WTC11 (cell line): ENCODE measurements at regions not wholly inside any gene's neighbourhood (a gene's known extent, or its start where the extent isn't known, plus 50 kb on each side); places are given as distances from the start of the nearest gene placed in this dataset.

Source experiments
- ATAC-seq: fragments of 200-7000 bp; cut with Tn5 transposase; 2 replicates; pipeline ENCODE4 v1.10.0; 2021; ENCODE audit warnings: mild to moderate bottlenecking, moderate library complexity
- CTCF ChIA-PET: fragments of 300-600 bp; sonication (Branson Sonifier 250); formaldehyde crosslinking; loops from one replicate; lab custom pipeline; 2021; ENCODE audit warnings: antibody characterized with exemption; lab: Charles Lee
- POLR2A ChIA-PET: fragments of 350-600 bp; sonication (Branson Sonifier 250); formaldehyde crosslinking; loops from one replicate; lab custom pipeline; 2021; ENCODE audit warnings: antibody characterized with exemption; lab: Charles Lee
- DNase-seq: peaks from one replicate; pipeline ENCODE4 v3.0.0; 2021; ENCODE audit warnings: low spot score
- H3K27ac Mint-ChIP-seq: 2 replicates; pipeline ENCODE4 v1.8.0; 2021; ENCODE audit warnings: mixed read lengths
- H3K27me3 Mint-ChIP-seq: 2 replicates; pipeline ENCODE4 v1.8.0; 2021; ENCODE audit warnings: low read depth, mild to moderate bottlenecking, moderate library complexity, mixed read lengths
- H3K36me3 Mint-ChIP-seq: 2 replicates; pipeline ENCODE4 v1.8.0; 2021; ENCODE audit warnings: mixed read lengths
- H3K4me1 Mint-ChIP-seq: 2 replicates; pipeline ENCODE4 v1.8.0; 2022; ENCODE audit warnings: mixed read lengths
- H3K4me3 Mint-ChIP-seq: 2 replicates; pipeline ENCODE4 v1.8.0; 2021; ENCODE audit warnings: mild to moderate bottlenecking, moderate library complexity, mixed read lengths
- H3K9me3 Mint-ChIP-seq: 2 replicates; pipeline ENCODE4 v1.8.0; 2021; ENCODE audit warnings: mixed read lengths
- FOXK1 ChIP-seq: sonication (generic); formaldehyde crosslinking; IDR thresholded peaks from 2 replicates; pipeline ENCODE4 v1.8.0; 2022; ENCODE audit warnings: mild to moderate bottlenecking, moderate library complexity, missing genetic modification reagents
- GABPB1 ChIP-seq: sonication (generic); formaldehyde crosslinking; IDR thresholded peaks from 2 replicates; pipeline ENCODE4 v1.8.1; 2023; ENCODE audit warnings: mild to moderate bottlenecking, missing genetic modification reagents
- GTF2I ChIP-seq: fragments of 250-450 bp; sonication (Bioruptor Pico); conservative IDR thresholded peaks from 2 replicates; pipeline ENCODE4 v1.4.0; 2021; ENCODE audit warnings: mild to moderate bottlenecking
- MYBL2 ChIP-seq: sonication (generic); formaldehyde crosslinking; IDR thresholded peaks from 2 replicates; pipeline ENCODE4 v1.8.1; 2023; ENCODE audit warnings: mild to moderate bottlenecking, moderate library complexity, missing genetic modification reagents
- NR1H2 ChIP-seq: sonication (generic); formaldehyde crosslinking; IDR thresholded peaks from 2 replicates; pipeline ENCODE4 v1.9.0; 2021; ENCODE audit warnings: mild to moderate bottlenecking, moderate library complexity, missing genetic modification reagents
- PRRX2 ChIP-seq: fragments of 250-450 bp; sonication (Bioruptor Pico); IDR thresholded peaks from 2 replicates; pipeline ENCODE4 v1.8.0; 2021; ENCODE audit warnings: mild to moderate bottlenecking
- RORB ChIP-seq: fragments of 250-450 bp; sonication (Bioruptor Pico); IDR thresholded peaks from 2 replicates; pipeline ENCODE4 v1.9.0; 2021; ENCODE audit warnings: mild to moderate bottlenecking
- TEAD4 ChIP-seq: sonication (generic); formaldehyde crosslinking; IDR thresholded peaks from 2 replicates; pipeline ENCODE4 v1.8.0; 2022; ENCODE audit warnings: mild to moderate bottlenecking, missing genetic modification reagents
- TP53 ChIP-seq: sonication (generic); formaldehyde crosslinking; IDR thresholded peaks from 2 replicates; pipeline ENCODE4 v1.8.1; 2023; ENCODE audit warnings: mild to moderate bottlenecking, missing genetic modification reagents
- ZNF423 ChIP-seq: fragments of 250-450 bp; sonication (Bioruptor Pico); IDR thresholded peaks from 2 replicates; pipeline ENCODE4 v2.1.2; 2022; ENCODE audit warnings: mild to moderate bottlenecking, moderate library complexity
- TF ChIP-seq, protein P1 (sequence below): sonication (generic); formaldehyde crosslinking; IDR thresholded peaks from 2 replicates; pipeline ENCODE4 v1.8.1; 2023; ENCODE audit warnings: mild to moderate bottlenecking, missing genetic modification reagents, moderate library complexity
- TF ChIP-seq, protein P2 (sequence below): sonication (generic); formaldehyde crosslinking; IDR thresholded peaks from 2 replicates; pipeline ENCODE4 v1.8.1; 2023; ENCODE audit warnings: mild to moderate bottlenecking, missing genetic modification reagents
- TF ChIP-seq, protein P3 (sequence below): sonication (generic); formaldehyde crosslinking; IDR thresholded peaks from 2 replicates; pipeline ENCODE4 v1.8.1; 2023; ENCODE audit warnings: mild to moderate bottlenecking, missing genetic modification reagents
- TF ChIP-seq, protein P4 (sequence below): sonication (generic); formaldehyde crosslinking; conservative IDR thresholded peaks from 2 replicates; pipeline ENCODE4 v1.8.1; 2023; ENCODE audit warnings: mild to moderate bottlenecking, low read depth, missing genetic modification reagents, moderate library complexity
- TF ChIP-seq, protein P5 (sequence below): fragments of 250-450 bp; sonication (Bioruptor Pico); IDR thresholded peaks from 2 replicates; pipeline ENCODE4 v1.9.0; 2021; ENCODE audit warnings: mild to moderate bottlenecking
- TF ChIP-seq, protein P6 (sequence below): sonication (generic); formaldehyde crosslinking; IDR thresholded peaks from 2 replicates; pipeline ENCODE4 v1.8.1; 2023; ENCODE audit warnings: mild to moderate bottlenecking, missing genetic modification reagents, moderate library complexity
- TF ChIP-seq, protein P7 (sequence below): fragments of 250-450 bp; sonication (Bioruptor Pico); IDR thresholded peaks from 2 replicates; pipeline ENCODE4 v2.1.2; 2022; ENCODE audit warnings: mild to moderate bottlenecking, moderate library complexity
- TF ChIP-seq, protein P8 (sequence below): sonication (generic); formaldehyde crosslinking; IDR thresholded peaks from 2 replicates; pipeline ENCODE4 v1.8.0; 2022; ENCODE audit warnings: mild to moderate bottlenecking, missing genetic modification reagents
- TF ChIP-seq, protein P9 (sequence below): fragments of 250-450 bp; sonication (Bioruptor Pico); IDR thresholded peaks from 2 replicates; pipeline ENCODE4 v1.9.0; 2021; ENCODE audit warnings: mild to moderate bottlenecking, borderline replicate concordance

DNA sequence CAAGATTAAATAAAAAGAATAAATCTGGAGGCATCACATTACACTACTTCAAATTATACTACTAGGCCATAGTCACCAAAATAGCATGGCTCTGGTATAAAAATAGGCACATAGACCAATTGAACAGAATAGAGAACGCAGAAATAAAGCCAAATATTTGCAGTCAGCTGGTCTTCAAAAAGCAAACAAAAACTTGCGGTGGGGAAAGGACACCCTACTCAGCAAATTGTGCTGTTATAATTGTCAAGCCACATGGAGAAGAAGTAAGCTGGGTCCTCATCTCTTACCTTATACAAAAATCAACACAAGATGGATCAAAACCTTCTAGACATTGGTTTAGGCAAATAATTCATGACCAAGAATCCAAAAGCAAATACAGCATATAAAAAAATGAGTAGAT is 259.2 kb upstream of the SLITRK3 start (continued):
- TF ChIP-seq, protein P1, sequence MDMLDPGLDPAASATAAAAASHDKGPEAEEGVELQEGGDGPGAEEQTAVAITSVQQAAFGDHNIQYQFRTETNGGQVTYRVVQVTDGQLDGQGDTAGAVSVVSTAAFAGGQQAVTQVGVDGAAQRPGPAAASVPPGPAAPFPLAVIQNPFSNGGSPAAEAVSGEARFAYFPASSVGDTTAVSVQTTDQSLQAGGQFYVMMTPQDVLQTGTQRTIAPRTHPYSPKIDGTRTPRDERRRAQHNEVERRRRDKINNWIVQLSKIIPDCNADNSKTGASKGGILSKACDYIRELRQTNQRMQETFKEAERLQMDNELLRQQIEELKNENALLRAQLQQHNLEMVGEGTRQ (CRISPR knock-in tag), result no peak
- TF ChIP-seq, protein P2, sequence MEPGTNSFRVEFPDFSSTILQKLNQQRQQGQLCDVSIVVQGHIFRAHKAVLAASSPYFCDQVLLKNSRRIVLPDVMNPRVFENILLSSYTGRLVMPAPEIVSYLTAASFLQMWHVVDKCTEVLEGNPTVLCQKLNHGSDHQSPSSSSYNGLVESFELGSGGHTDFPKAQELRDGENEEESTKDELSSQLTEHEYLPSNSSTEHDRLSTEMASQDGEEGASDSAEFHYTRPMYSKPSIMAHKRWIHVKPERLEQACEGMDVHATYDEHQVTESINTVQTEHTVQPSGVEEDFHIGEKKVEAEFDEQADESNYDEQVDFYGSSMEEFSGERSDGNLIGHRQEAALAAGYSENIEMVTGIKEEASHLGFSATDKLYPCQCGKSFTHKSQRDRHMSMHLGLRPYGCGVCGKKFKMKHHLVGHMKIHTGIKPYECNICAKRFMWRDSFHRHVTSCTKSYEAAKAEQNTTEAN, result no peak
- no peak for TF ChIP-seq PRRX2 (CRISPR knock-in tag)
- no peak for TF ChIP-seq ZNF423 (CRISPR knock-in tag)
- TF ChIP-seq GABPB1 (CRISPR knock-in tag), result no peak
- TF ChIP-seq TP53, result no peak
- TF ChIP-seq MYBL2 (CRISPR knock-in tag), result no peak
- TF ChIP-seq NR1H2, result no peak
- TF ChIP-seq TEAD4, result no peak
- TF ChIP-seq, protein P3, sequence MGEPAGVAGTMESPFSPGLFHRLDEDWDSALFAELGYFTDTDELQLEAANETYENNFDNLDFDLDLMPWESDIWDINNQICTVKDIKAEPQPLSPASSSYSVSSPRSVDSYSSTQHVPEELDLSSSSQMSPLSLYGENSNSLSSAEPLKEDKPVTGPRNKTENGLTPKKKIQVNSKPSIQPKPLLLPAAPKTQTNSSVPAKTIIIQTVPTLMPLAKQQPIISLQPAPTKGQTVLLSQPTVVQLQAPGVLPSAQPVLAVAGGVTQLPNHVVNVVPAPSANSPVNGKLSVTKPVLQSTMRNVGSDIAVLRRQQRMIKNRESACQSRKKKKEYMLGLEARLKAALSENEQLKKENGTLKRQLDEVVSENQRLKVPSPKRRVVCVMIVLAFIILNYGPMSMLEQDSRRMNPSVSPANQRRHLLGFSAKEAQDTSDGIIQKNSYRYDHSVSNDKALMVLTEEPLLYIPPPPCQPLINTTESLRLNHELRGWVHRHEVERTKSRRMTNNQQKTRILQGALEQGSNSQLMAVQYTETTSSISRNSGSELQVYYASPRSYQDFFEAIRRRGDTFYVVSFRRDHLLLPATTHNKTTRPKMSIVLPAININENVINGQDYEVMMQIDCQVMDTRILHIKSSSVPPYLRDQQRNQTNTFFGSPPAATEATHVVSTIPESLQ, result no peak

DNA sequence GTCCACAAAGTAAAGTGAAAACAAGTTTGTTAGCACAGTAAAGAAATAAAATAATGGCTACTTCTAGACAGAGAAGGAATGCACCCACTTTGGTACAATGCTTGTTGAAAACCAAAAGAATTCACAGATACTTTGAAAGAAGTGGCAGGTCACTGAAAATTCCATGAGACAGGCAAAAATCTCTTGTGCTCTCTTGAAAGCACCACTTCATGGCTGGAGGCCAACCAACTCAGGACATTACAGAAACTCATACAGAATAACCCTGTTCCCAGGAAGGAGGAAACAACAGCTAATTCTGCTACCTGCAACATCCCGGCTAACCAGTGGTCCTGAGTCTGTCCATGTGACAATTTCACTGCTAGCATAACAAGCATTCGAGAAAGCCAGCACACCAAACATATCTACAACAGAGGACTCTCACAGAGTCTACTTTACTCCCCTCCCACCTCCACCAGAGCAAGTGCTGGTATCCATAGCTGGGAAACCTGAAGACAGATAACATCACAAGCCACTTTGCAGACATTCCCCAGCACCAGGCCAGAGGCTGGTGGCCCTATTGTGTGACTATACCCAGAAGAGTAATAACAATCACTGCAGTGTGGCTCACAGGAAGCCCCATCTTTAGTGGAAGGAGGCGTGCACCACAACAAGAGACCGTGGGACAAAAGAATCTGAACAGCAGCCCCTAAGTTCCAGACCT is 255.3 kb upstream of the SLITRK3 start:
- Mint-ChIP-seq H3K27ac (no peak overlapping the region), H3K4me1 (peaks cover 4% of the 10 kb centered on the region; the same call in 1 of the 2 replicates), H3K27me3 (no peaks in the 10 kb centered on the region), H3K9me3 (peaks cover 41% of the 10 kb centered on the region), H3K36me3 (peaks cover 7% of the 10 kb centered on the region), H3K4me3 (no peak overlapping the region)
- ChIA-PET POLR2A (interaction anchor here (0.7 kb wide), 1 partner anchor 11 kb away, joined by 3 read pairs; no protein-coding TSS in a partner anchor), CTCF (no interaction called here)
- ATAC-seq, result no peak
- DNase-seq, result no peak
- no peak for TF ChIP-seq GTF2I
- TF ChIP-seq, protein P4, sequence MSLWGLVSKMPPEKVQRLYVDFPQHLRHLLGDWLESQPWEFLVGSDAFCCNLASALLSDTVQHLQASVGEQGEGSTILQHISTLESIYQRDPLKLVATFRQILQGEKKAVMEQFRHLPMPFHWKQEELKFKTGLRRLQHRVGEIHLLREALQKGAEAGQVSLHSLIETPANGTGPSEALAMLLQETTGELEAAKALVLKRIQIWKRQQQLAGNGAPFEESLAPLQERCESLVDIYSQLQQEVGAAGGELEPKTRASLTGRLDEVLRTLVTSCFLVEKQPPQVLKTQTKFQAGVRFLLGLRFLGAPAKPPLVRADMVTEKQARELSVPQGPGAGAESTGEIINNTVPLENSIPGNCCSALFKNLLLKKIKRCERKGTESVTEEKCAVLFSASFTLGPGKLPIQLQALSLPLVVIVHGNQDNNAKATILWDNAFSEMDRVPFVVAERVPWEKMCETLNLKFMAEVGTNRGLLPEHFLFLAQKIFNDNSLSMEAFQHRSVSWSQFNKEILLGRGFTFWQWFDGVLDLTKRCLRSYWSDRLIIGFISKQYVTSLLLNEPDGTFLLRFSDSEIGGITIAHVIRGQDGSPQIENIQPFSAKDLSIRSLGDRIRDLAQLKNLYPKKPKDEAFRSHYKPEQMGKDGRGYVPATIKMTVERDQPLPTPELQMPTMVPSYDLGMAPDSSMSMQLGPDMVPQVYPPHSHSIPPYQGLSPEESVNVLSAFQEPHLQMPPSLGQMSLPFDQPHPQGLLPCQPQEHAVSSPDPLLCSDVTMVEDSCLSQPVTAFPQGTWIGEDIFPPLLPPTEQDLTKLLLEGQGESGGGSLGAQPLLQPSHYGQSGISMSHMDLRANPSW (CRISPR knock-in tag), result no peak
- TF ChIP-seq, protein P5, sequence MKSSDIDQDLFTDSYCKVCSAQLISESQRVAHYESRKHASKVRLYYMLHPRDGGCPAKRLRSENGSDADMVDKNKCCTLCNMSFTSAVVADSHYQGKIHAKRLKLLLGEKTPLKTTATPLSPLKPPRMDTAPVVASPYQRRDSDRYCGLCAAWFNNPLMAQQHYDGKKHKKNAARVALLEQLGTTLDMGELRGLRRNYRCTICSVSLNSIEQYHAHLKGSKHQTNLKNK (CRISPR knock-in tag), result no peak
- no peak for TF ChIP-seq RORB (CRISPR knock-in tag)
- TF ChIP-seq, protein P6, sequence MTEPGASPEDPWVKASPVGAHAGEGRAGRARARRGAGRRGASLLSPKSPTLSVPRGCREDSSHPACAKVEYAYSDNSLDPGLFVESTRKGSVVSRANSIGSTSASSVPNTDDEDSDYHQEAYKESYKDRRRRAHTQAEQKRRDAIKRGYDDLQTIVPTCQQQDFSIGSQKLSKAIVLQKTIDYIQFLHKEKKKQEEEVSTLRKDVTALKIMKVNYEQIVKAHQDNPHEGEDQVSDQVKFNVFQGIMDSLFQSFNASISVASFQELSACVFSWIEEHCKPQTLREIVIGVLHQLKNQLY (CRISPR knock-in tag), result no peak
- TF ChIP-seq, protein P7, sequence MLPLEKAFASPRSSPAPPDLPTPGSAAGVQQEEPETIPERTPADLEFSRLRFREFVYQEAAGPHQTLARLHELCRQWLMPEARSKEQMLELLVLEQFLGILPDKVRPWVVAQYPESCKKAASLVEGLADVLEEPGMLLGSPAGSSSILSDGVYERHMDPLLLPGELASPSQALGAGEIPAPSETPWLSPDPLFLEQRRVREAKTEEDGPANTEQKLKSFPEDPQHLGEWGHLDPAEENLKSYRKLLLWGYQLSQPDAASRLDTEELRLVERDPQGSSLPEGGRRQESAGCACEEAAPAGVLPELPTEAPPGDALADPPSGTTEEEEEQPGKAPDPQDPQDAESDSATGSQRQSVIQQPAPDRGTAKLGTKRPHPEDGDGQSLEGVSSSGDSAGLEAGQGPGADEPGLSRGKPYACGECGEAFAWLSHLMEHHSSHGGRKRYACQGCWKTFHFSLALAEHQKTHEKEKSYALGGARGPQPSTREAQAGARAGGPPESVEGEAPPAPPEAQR, result no peak
- TF ChIP-seq FOXK1, result no peak
- TF ChIP-seq, protein P8, sequence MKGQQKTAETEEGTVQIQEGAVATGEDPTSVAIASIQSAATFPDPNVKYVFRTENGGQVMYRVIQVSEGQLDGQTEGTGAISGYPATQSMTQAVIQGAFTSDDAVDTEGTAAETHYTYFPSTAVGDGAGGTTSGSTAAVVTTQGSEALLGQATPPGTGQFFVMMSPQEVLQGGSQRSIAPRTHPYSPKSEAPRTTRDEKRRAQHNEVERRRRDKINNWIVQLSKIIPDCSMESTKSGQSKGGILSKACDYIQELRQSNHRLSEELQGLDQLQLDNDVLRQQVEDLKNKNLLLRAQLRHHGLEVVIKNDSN (CRISPR knock-in tag), result no peak
- TF ChIP-seq, protein P9, sequence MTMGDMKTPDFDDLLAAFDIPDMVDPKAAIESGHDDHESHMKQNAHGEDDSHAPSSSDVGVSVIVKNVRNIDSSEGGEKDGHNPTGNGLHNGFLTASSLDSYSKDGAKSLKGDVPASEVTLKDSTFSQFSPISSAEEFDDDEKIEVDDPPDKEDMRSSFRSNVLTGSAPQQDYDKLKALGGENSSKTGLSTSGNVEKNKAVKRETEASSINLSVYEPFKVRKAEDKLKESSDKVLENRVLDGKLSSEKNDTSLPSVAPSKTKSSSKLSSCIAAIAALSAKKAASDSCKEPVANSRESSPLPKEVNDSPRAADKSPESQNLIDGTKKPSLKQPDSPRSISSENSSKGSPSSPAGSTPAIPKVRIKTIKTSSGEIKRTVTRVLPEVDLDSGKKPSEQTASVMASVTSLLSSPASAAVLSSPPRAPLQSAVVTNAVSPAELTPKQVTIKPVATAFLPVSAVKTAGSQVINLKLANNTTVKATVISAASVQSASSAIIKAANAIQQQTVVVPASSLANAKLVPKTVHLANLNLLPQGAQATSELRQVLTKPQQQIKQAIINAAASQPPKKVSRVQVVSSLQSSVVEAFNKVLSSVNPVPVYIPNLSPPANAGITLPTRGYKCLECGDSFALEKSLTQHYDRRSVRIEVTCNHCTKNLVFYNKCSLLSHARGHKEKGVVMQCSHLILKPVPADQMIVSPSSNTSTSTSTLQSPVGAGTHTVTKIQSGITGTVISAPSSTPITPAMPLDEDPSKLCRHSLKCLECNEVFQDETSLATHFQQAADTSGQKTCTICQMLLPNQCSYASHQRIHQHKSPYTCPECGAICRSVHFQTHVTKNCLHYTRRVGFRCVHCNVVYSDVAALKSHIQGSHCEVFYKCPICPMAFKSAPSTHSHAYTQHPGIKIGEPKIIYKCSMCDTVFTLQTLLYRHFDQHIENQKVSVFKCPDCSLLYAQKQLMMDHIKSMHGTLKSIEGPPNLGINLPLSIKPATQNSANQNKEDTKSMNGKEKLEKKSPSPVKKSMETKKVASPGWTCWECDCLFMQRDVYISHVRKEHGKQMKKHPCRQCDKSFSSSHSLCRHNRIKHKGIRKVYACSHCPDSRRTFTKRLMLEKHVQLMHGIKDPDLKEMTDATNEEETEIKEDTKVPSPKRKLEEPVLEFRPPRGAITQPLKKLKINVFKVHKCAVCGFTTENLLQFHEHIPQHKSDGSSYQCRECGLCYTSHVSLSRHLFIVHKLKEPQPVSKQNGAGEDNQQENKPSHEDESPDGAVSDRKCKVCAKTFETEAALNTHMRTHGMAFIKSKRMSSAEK (CRISPR knock-in tag), result no peak
